Nucleus accumbens (tissue), 56 donors: ENCODE measurements at regions not wholly inside any gene's neighbourhood (a gene's known extent, or its start where the extent isn't known, plus 50 kb on each side); places are given as distances from the start of the nearest gene placed in this dataset.
"Not testable (repeated sequence)": the region's sequence is repeated elsewhere in the genome, so short reads cannot be mapped to it uniquely, and the experiment has no call there.

Experiments used
- DNase-seq, 56 donors: peaks; one replicate each; lab custom pipeline; 2025; lab: John Stamatoyannopoulos, UW

GRCh38 chr1:22196041-22196440 is 53.1 kb upstream of the WNT4 start:
- no peak for DNase-seq

- DNase-seq: no peak
Measured at GRCh38 chr1:22196641-22197040, 53.7 kb upstream of the WNT4 start.

DNA sequence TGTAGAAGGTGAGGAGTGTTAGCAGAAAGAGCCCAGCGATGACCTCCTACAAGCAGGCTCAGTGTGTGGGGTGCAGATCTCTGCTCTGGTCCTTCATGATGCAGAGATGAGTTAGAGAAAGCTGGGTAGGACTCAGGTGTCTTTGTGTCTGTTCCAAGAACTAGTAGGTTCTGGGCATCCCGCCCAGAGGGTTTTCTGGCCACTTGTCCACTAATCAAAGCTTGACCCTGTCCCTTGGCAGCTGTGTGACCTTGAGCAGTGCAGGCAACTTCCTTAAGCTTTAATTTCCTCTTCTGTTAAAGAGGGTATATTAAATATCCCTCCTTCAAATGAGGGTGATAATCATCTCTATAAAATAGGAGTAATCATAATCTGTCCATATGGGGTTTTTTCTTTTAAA is 54.7 kb upstream of the WNT4 start:
- no peak for DNase-seq

DNA sequence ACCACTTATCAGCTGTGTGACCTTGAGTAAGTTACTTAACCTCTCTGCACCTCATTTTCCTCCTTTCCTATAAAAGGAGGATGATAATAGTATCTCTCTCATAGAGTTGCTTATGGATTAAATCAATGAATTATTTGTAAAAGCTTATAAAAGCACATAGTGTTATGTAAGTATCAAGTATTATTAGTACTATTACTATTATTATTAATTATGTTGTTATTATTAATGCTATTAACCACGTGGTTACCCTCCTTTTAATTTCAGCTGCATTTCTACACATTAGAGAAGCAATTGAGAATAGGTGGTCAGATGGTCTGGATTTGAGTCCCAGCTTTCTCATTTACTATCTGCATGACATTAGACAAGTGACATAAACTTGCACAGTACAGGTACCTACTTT is 58.1 kb upstream of the WNT4 start:
- no peak for DNase-seq

DNA sequence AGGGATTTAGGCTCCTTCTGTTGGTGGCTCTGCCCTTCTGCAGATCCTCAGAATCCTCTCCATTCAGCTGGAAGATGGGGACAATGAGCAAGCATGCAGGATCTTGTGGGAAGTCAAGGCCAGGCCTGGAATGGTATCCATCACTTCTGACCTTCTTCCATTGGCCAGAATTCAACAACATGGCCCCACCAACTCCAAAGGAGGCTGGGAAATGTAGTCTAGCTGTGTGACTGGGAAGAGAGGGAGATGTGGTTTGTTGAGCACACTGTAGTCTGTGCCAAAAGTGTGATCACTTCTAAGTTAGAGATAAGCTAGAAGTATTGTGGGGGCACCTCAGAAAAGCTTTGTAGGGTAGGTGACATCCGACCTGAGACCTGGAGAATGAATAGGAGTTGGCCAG is 60.4 kb upstream of the WNT4 start:
- DNase-seq: no peak

GRCh38 chr1:22204057-22204840 is 61.4 kb upstream of the WNT4 start:
- DNase-seq: no peak

GRCh38 chr1:22204989-22205913 is 62.4 kb upstream of the WNT4 start:
- DNase-seq: peak in 2 of 56 donors; percentile 3 to 34

DNA sequence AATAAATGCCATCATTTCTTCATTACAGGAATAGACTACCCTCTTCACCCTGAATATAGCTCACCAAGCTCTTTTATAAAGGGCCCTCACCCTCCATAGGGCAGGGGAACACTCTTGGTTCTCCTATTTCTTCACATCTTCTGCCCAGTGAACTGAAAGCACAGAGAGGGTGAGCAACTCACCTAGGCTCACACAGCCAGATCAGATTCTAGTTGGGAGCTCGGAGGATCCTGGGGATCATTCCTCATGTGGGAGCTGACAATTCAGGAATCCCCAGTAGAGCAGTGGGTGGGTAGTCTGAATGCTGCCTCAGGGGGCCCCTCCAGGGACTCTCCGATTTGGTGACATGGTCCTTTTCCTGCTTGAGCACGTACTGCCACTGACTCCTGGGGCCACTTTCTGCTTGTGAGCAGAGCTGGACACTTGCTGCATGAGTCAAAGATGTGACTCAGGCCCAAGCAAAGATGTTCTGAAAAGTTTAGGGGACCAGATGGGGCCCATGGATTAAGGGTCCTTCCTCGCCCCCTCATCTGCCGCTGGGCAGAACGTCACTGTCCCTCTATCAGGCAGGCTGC is 63.7 kb upstream of the WNT4 start:
- DNase-seq: no peak

DNA sequence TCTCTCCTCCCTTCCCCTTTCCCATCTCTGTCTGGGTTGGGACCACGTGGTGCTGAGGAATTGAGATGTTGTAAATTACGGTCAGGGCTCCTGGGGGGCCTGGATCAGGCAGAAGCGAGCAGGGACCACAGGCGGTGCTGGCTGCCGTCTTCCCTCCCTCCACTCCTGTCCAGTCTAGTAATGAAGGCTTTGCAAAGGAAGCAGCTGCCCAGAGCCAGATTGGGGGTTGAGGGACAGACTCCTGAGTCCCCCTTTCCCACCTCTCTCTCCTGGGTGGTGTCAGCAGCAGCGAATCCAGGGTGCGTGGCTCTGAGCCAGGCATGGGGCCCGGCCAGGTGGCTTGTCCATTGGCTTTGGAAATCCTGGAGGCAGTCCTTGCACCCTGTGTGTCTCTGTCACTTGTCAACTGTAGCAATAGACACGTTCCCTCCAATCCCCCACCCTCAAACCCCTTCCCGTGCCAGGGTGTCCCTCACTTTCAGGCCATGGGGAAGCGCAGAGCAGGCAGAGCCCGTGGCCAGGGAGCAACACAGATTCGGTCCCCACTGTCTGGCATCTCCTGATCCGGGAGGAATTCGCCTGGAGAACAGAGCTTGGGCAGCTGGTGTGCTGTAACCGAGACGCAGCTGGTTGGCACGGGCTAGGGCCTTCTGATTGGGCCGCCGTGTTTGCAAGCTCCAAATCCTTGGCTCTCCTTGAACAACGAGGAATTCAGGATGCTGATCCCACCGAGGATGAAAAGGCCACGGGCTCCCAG is 64.8 kb upstream of the WNT4 start:
- peak in 5 of 56 donors; percentile 8 to 27 (median 8) for DNase-seq

- DNase-seq: no peak
Measured at GRCh38 chr1:22208268-22208972, 65.5 kb upstream of the WNT4 start.

GRCh38 chr1:22208973-22209378 is 66.1 kb upstream of the WNT4 start:
- no peak for DNase-seq

- DNase-seq: no peak
Measured at GRCh38 chr1:22210176-22210575, 67.3 kb upstream of the WNT4 start.

DNA sequence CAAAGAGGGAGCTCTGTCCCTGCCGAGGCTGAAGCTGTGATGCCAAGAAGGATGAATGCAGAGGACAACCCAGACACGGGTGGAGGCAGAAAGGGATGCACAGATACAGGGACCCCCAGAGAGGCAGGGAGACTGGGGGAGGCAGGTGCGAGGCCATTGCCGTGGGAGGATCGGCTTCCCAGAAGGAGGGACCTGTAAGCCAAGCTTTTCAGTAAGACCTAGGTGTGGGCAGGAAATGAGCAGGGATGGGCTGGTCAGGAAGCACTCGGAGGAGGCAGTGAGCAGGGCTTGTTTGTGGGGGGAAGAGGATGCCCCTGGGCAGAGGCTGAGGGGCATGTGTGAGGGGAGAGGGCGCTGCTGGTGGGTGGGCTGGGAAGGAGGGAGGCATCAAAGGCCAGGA is 67.7 kb upstream of the WNT4 start:
- DNase-seq: no peak

- not testable (repeated sequence) for DNase-seq
Measured at GRCh38 chr1:22211459-22211858, 68.6 kb upstream of the WNT4 start.

DNA sequence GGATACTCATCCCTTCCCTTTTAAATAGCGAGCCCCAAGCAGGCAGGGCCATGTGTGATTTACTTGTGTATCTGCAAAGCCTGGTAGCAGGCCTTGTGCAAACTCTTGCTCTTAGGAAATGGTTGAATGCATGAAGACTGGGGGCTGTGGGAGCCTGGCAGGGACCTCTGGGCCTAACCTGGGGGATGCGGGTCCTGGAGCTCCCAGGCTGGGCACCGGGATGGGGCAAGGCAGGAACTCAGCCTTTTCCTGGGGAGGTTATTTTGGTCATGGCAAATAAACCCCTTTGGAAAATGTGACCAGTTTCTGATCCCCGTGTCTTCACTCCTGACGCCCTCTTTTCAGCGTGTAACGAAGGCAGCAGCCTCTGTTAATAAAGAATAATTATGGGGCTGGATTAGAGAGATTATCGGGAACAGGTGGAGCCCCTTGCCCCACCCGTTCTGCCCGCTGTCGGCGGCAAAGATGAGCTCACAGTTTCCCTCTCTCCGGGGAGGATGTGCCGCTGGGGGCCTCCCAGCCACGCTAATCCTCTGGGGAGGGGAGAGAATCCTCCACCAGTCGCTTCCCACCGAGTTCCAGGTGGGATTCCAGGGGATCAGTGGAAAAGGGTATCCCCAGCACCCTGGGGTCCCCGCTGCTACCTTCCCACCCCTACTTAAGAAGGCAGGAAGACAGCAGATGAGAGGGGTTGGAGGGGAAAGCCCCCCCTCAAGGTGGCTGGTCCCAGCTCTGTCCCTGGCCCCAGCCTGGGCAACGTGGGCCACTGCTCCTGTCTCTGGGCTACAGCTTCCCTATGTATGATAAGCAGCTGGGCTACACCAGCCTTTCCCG is 69.7 kb upstream of the WNT4 start:
- DNase-seq: no peak

- no peak for DNase-seq
Measured at GRCh38 chr1:22216210-22216883, 73.5 kb upstream of the WNT4 start.

DNA sequence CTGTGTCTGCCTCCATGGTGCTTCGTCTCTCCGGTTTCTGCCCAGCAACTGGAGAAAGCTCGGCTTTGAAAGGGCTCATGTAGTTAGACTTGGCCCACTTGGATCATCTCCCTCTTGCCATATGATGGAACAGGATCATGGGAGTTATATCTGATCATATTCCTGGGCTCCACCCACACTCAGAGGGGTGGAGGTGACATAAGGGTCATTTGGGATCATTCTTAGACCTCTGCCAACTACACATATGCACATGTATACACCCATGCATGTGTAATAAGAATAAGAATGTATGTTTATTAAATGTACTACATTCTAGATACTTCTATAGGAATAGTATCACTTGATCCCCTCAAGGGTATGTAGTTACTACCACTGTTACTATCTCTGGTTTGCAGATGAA is 74.1 kb upstream of the WNT4 start:
- DNase-seq: no peak

- no peak for DNase-seq
Measured at GRCh38 chr1:22217811-22218460, 75.0 kb upstream of the WNT4 start.
